DND-41 (cell line): ENCODE measurements at regions not wholly inside any gene's neighbourhood (a gene's known extent, or its start where the extent isn't known, plus 50 kb on each side); places are given as distances from the start of the nearest gene placed in this dataset.

Source experiments
- ATAC-seq: fragments of 200-7000 bp; cut with Tn5 transposase; 3 replicates; pipeline ENCODE4 v1.9.1; 2021; ENCODE audit warnings: low read depth; ENCODE audit not compliant: insufficient read depth
- DNase-seq: peaks from one replicate; pipeline ENCODE4 v3.0.0-alpha.2; 2020
- H2AFZ ChIP-seq: 2 replicates; pipeline ENCODE4 v1.6.0; 2012; ENCODE audit warnings: low read depth, low read length
- H3K27ac ChIP-seq: 2 replicates; pipeline ENCODE4 v1.5.1; 2012; ENCODE audit warnings: low read length, inconsistent platforms
- H3K27me3 ChIP-seq: fragments of 200-600 bp; sonication (generic); 2 replicates; pipeline ENCODE4 v1.6.0; 2012; ENCODE audit warnings: low read length, mild to moderate bottlenecking, inconsistent platforms; ENCODE audit not compliant: insufficient read depth, poor library complexity
- H3K36me3 ChIP-seq: 2 replicates; pipeline ENCODE4 v1.5.1; 2012; ENCODE audit warnings: low read length, inconsistent platforms; ENCODE audit not compliant: insufficient read depth
- H3K4me1 ChIP-seq: 2 replicates; pipeline ENCODE4 v1.5.1; 2012; ENCODE audit warnings: mild to moderate bottlenecking, low read length; ENCODE audit not compliant: insufficient read depth
- H3K4me2 ChIP-seq: 2 replicates; pipeline ENCODE4 v1.6.0; 2012; ENCODE audit warnings: mild to moderate bottlenecking, moderate library complexity, low read length, inconsistent platforms; ENCODE audit not compliant: insufficient read depth
- H3K4me3 ChIP-seq, 2 experiments: fragments of 200-600 bp in 1 of 2; shearing (Covaris generic) in 1 of 2; 2 replicates each; pipeline ENCODE4 v1.5.1; 2012 to 2016; ENCODE audit warnings: inconsistent platforms in 2 of 2, low read length in 2 of 2, mild to moderate bottlenecking in 2 of 2, low read depth in 1 of 2, moderate library complexity in 1 of 2
- H3K79me2 ChIP-seq: 2 replicates; pipeline ENCODE4 v1.6.0; 2012; ENCODE audit warnings: low read length, inconsistent platforms; ENCODE audit not compliant: insufficient read depth
- H3K9ac ChIP-seq: 2 replicates; pipeline ENCODE4 v1.6.0; 2012; ENCODE audit warnings: low read depth, mild to moderate bottlenecking, inconsistent platforms, low read length, moderate library complexity
- H3K9me3 ChIP-seq: 2 replicates; pipeline ENCODE4 v1.5.1; 2012; ENCODE audit warnings: low read length, moderate library complexity, mild to moderate bottlenecking, inconsistent platforms; ENCODE audit not compliant: insufficient read depth, severe bottlenecking
- H4K20me1 ChIP-seq: 2 replicates; pipeline ENCODE4 v1.6.0; 2012; ENCODE audit warnings: low read length; ENCODE audit not compliant: insufficient read depth
- CTCF ChIP-seq: IDR thresholded peaks from 2 replicates; pipeline ENCODE4 v1.5.1; 2012; ENCODE audit warnings: borderline replicate concordance, low read length, moderate library complexity, mild to moderate bottlenecking; ENCODE audit not compliant: poor library complexity, severe bottlenecking; ENCODE audit errors: extremely low read depth
- EZH2 ChIP-seq: IDR thresholded peaks from 3 replicates; pipeline ENCODE4 v1.6.1; 2012; ENCODE audit warnings: borderline replicate concordance, low read depth, mild to moderate bottlenecking, moderate library complexity, low read length, inconsistent platforms; ENCODE audit not compliant: severe bottlenecking

- no peak overlapping the region for H3K27ac ChIP-seq
- ATAC-seq (no peak), DNase-seq (no peak)
- no peaks in the 10 kb centered on the region for H3K9me3 ChIP-seq
- no peak for TF ChIP-seq CTCF
- TF ChIP-seq EZH2: no peak
- no peak overlapping the region for H3K9ac ChIP-seq
- H4K20me1 ChIP-seq: no peaks in the 10 kb centered on the region
- H3K4me1 ChIP-seq: no peaks in the 10 kb centered on the region
- no peak overlapping the region for H3K4me2 ChIP-seq
- no peaks in the 10 kb centered on the region for H3K36me3 ChIP-seq
- no peaks in the 10 kb centered on the region for H3K79me2 ChIP-seq
- no peaks in the 10 kb centered on the region for H3K27me3 ChIP-seq
- H3K4me3 ChIP-seq: no peak overlapping the region
- no peak overlapping the region for H2AFZ ChIP-seq
Observed at GRCh38 chr9:108691614-108692013, 164.2 kb downstream of the ACTL7B start.

- H3K4me3 ChIP-seq: no peak overlapping the region
- H3K36me3 ChIP-seq: no peaks in the 10 kb centered on the region
- H3K27me3 ChIP-seq: no peaks in the 10 kb centered on the region
- no peaks in the 10 kb centered on the region for H3K79me2 ChIP-seq
- H4K20me1 ChIP-seq: no peaks in the 10 kb centered on the region
- no peak for ATAC-seq
- no peaks in the 10 kb centered on the region for H3K9me3 ChIP-seq
- no peak overlapping the region for H2AFZ ChIP-seq
- H3K27ac ChIP-seq: no peak overlapping the region
- no peak overlapping the region for H3K9ac ChIP-seq
- no peak for TF ChIP-seq CTCF
- TF ChIP-seq EZH2: no peak
- no peaks in the 10 kb centered on the region for H3K4me1 ChIP-seq
- H3K4me2 ChIP-seq: no peak overlapping the region
- no peak for DNase-seq
Observed at GRCh38 chr9:108688676-108689075, 167.1 kb downstream of the ACTL7B start.

- TF ChIP-seq CTCF: no peak
- TF ChIP-seq EZH2: no peak
- Histone ChIP-seq H3K4me2 (no peak overlapping the region), H3K79me2 (no peaks in the 10 kb centered on the region), H3K4me1 (no peaks in the 10 kb centered on the region), H3K9me3 (no peaks in the 10 kb centered on the region), H2AFZ (no peak overlapping the region), H3K4me3 (no peak overlapping the region), H3K27me3 (no peaks in the 10 kb centered on the region), H3K27ac (no peak overlapping the region), H3K36me3 (no peaks in the 10 kb centered on the region), H3K9ac (no peak overlapping the region), H4K20me1 (no peaks in the 10 kb centered on the region)
- DNase-seq: no peak
- ATAC-seq: no peak
Observed at GRCh38 chr9:108688051-108688450, 167.7 kb downstream of the ACTL7B start.
